HFF-Myc (cell line): ENCODE measurements at regions not wholly inside any gene's neighbourhood (a gene's known extent, or its start where the extent isn't known, plus 50 kb on each side); places are given as distances from the start of the nearest gene placed in this dataset.

ENCODE experiments used
- DNase-seq: peaks from one replicate; pipeline ENCODE4 v3.0.0-alpha.2; 2011; ENCODE audit warnings: low read depth; ENCODE audit errors: extremely low read depth
- H3K4me3 ChIP-seq: replicated peaks from 2 replicates; pipeline ENCODE4 v1.5.1; 2011; ENCODE audit warnings: low read depth, mild to moderate bottlenecking, control low read depth, low read length
- CTCF ChIP-seq: IDR thresholded peaks from 2 replicates; pipeline ENCODE4 v1.5.1; 2012; ENCODE audit warnings: mild to moderate bottlenecking, low read depth, low read length, control low read depth; ENCODE audit errors: missing control alignments

- H3K4me3 ChIP-seq, result no peak overlapping the region
- DNase-seq, result no peak
- TF ChIP-seq CTCF, result no peak
Measured at GRCh38 chr1:199307496-199308264, 668.8 kb downstream of the PTPRC start.

GRCh38 chr1:199308349-199308846, 669.6 kb downstream of the PTPRC start:
- no peak for DNase-seq
- TF ChIP-seq CTCF, result no peak
- H3K4me3 ChIP-seq, result no peak overlapping the region

- TF ChIP-seq CTCF, result no peak
- no peak for DNase-seq
- H3K4me3 ChIP-seq, result no peak overlapping the region
Measured at GRCh38 chr1:199310708-199311107, 671.9 kb downstream of the PTPRC start.

- H3K4me3 ChIP-seq, result no peak overlapping the region
- no peak for DNase-seq
- no peak for TF ChIP-seq CTCF
Measured at GRCh38 chr1:199311478-199312262, 672.8 kb downstream of the PTPRC start.

GRCh38 chr1:199312626-199313025, 673.8 kb downstream of the PTPRC start:
- no peak overlapping the region for H3K4me3 ChIP-seq
- DNase-seq, result no peak
- no peak for TF ChIP-seq CTCF

GRCh38 chr1:199313444-199313843, 674.6 kb downstream of the PTPRC start:
- H3K4me3 ChIP-seq, result no peak overlapping the region
- no peak for DNase-seq
- no peak for TF ChIP-seq CTCF
